ENCODE measurements at regions not wholly inside any gene's neighbourhood (a gene's known extent, or its start where the extent isn't known, plus 50 kb on each side); places are given as distances from the start of the nearest gene placed in this dataset.
A peak's percentile ranks its signal among the peaks of the same experiment; 100 is the strongest.

DNA sequence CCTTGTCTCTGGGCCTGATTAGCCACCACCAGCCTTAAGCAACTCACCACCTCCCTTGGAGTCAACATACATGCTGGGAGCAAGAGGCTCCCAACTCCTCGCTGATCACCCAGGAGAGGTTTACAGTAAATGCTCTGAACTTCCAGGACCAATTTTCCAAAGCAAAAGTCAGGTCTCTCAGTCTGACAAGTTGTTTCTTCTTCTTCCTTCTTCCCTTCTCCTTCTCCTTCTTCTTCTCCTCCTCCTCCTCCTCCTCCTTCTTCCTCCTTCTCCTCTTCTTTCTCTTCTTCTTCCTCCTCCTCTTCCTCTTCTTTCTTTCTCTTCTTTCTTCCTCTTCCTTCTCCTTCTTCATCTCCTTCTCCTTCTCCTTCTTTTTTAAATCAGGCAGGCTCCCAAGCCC, 148.2 kb downstream of the NECTIN1 start:
- no peaks in the 10 kb centered on the region for H3K36me3 Mint-ChIP-seq (ENCODE audit: low read depth)
- peaks cover 30% of the 10 kb centered on the region for H3K27me3 Mint-ChIP-seq

DNA sequence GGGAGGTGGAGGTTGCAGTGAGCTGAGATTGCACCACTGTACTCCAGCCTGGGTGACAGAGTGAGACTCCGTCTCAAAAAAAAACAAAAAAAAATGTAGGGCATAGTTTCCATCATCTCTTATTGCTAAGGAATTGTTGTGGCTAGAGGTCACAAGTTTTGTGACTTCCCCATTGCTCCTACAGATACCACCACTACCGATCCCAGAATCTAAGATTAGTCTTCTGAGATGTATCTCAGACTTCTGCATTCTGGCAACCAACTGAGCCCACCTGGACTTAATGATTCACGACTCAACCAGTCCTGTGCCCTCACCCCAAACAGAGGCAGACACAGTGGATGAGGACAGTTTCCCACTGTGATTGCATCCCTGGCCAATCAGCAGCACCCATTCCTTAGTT, 148.9 kb downstream of the NECTIN1 start:
- intact Hi-C loops (cut with micrococcal nuclease) = no loop called here
- TF ChIP-seq, protein P1, sequence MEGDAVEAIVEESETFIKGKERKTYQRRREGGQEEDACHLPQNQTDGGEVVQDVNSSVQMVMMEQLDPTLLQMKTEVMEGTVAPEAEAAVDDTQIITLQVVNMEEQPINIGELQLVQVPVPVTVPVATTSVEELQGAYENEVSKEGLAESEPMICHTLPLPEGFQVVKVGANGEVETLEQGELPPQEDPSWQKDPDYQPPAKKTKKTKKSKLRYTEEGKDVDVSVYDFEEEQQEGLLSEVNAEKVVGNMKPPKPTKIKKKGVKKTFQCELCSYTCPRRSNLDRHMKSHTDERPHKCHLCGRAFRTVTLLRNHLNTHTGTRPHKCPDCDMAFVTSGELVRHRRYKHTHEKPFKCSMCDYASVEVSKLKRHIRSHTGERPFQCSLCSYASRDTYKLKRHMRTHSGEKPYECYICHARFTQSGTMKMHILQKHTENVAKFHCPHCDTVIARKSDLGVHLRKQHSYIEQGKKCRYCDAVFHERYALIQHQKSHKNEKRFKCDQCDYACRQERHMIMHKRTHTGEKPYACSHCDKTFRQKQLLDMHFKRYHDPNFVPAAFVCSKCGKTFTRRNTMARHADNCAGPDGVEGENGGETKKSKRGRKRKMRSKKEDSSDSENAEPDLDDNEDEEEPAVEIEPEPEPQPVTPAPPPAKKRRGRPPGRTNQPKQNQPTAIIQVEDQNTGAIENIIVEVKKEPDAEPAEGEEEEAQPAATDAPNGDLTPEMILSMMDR (IDR thresholded peaks at IDR 0.05) = no peak
- no peak for DNase-seq
- Mint-ChIP-seq H3K27me3 (peaks cover 26% of the 10 kb centered on the region), H3K4me3 (no peak overlapping the region), H3K9me3 (peaks cover 3% of the 10 kb centered on the region), H3K4me1 (peaks cover 13% of the 10 kb centered on the region), H3K27ac (no peak overlapping the region), H3K36me3 (ENCODE audit: low read depth) (no peaks in the 10 kb centered on the region)
- ATAC-seq (ENCODE audit: low read depth) = no peak
- POLR2A ChIA-PET = no interaction called here
- CTCF ChIA-PET = no interaction called here

More for the DNA sequence above, 148.2 kb downstream of the NECTIN1 start:
- intact Hi-C loops (cut with micrococcal nuclease) = no loop called here
- Mint-ChIP-seq H3K27ac (no peak overlapping the region), H3K4me1 (peaks cover 13% of the 10 kb centered on the region), H3K9me3 (peaks cover 3% of the 10 kb centered on the region), H3K4me3 (no peak overlapping the region)
- no peak for DNase-seq
- CTCF ChIA-PET = no interaction called here
- TF ChIP-seq, protein P1 (IDR thresholded peaks at IDR 0.05) = no peak
- POLR2A ChIA-PET = no interaction called here
- ATAC-seq (ENCODE audit: low read depth) = no peak

DNA sequence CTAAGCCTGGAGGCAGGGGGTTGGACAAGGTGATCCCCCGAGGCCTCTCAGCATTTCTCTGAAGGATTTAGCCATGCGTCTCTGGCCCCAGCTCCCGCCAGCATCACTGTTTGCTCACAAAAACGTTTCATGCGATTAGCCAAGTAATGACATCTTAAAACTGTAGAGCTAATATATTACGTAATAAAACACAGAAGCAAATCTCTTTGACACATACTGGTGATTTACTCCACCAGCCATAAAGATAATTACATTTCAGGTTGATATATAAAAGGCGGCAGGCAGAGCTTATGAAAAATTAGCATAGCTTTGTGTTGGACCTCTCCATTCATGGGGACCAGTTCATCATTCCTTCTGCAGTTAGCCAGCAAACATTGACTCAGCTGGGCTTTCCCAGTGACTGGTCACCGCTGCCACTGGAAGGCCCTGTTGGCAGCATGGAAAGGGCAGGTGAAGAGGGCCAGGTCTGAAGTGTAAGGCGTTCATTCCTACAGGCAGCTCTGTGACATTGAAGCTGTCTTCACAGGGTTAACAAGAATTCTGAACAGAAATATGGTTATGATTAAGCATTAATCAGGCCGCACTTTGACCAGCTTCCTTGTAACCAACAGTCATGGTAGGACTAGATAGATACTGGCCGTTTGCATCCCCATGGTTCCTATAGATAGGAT, 150.3 kb downstream of the NECTIN1 start:
- CTCF ChIA-PET = no interaction called here
- peaks cover 10% of the 10 kb centered on the region for H3K4me1 Mint-ChIP-seq
- TF ChIP-seq, protein P1 (IDR thresholded peaks at IDR 0.05) = no peak

DNA sequence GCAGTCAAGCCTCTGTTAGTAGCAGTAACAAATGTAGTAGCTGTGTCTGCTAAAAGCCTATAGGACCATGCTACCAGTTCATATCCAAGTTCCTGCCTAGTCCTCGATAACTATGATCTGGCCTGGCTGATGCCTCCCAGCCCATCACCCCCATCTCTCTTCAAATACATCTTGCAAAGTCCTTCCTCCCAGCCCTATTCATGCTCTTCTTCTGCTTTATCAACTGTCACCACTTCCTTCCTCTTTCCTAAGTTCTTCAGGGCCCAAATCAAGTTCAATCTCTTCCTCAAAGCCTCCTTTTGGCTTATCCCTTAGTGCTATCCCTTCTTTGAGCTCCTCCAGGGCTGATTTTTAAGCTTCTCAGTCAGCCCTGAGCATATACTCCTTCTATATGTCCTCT, 150.9 kb upstream of the THY1 start:
- intact Hi-C loops (cut with micrococcal nuclease) = no loop called here
- Mint-ChIP-seq H3K4me1 (peaks cover 13% of the 10 kb centered on the region), H3K27ac (peak overlapping the region; percentile 1), H3K9me3 (peaks cover 3% of the 10 kb centered on the region), H3K27me3 (peaks cover 4% of the 10 kb centered on the region), H3K36me3 (ENCODE audit: low read depth) (no peaks in the 10 kb centered on the region), H3K4me3 (no peak overlapping the region)
- ChIA-PET POLR2A (no interaction called here), CTCF (no interaction called here)
- DNase-seq (no peak), ATAC-seq (ENCODE audit: low read depth) (no peak)
- TF ChIP-seq, protein P1 (IDR thresholded peaks at IDR 0.05) = no peak

More for the DNA sequence above, 150.3 kb downstream of the NECTIN1 start:
- ATAC-seq (ENCODE audit: low read depth) (no peak), DNase-seq (no peak)
- Mint-ChIP-seq H3K27me3 (peaks cover 17% of the 10 kb centered on the region), H3K4me3 (no peak overlapping the region), H3K27ac (no peak overlapping the region), H3K36me3 (ENCODE audit: low read depth) (no peaks in the 10 kb centered on the region), H3K9me3 (peaks cover 3% of the 10 kb centered on the region)
- intact Hi-C loops (cut with micrococcal nuclease) = no loop called here
- POLR2A ChIA-PET = interaction anchor here (0.6 kb wide), 1 partner anchor 777 kb away, joined by 4 read pairs; no protein-coding TSS in a partner anchor

DNA sequence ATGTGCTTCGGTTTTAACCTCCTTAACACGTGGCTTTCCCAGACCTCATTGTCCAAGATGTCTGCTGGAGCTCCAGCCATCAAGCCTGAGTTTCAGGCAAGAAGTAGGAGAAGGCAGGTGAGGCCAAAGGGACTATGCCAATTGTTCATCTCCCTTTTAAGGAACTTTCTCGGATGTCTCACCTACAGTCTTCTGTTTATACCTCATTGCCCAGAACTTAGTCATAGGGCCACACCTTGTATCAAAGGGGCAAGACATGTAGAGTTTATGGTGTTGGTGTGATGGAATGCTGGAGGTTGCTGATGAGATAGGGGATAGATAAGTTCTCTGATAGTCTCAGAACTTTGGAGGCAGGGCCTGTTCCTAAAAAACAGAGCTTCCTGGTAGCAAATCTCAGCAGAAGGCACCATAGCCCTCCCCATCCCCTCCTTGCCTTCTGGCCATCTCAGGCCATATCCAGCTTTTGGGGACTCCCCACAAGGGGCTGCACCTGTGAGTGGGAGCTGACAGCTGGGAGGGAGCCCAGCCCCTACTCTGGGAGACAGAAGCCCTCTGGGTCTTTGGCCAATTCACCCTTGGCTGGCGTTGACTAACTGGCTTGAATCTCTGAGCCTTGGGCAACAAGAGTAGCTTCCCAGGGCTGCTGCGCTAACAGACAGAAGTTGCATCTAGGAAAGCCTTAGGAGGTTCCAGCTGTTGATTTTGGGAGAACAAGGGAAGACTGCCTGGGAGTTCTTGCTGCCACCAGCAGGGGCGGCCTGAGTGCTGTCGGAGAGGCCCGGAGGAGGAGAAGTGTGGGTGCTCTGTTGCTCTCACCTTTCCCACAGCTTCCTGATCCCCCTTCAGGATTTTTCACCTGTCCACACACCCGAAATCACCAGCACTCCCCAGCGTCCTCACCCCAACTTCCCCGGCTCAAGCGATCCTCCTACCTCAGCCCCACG, 149.8 kb upstream of the THY1 start:
- DNase-seq (no peak), ATAC-seq (ENCODE audit: low read depth) (no peak)
- intact Hi-C loops (cut with micrococcal nuclease) = no loop called here
- ChIA-PET POLR2A (no interaction called here), CTCF (no interaction called here)
- Mint-ChIP-seq H3K4me1 (peaks cover 13% of the 10 kb centered on the region), H3K4me3 (no peak overlapping the region), H3K36me3 (ENCODE audit: low read depth) (no peaks in the 10 kb centered on the region), H3K27ac (no peak overlapping the region), H3K27me3 (peaks cover 4% of the 10 kb centered on the region), H3K9me3 (peaks cover 3% of the 10 kb centered on the region)
- TF ChIP-seq, protein P1 (IDR thresholded peaks at IDR 0.05) = no peak
